CD8-positive, alpha-beta memory T cell (primary cell): ENCODE measurements at regions not wholly inside any gene's neighbourhood (a gene's known extent, or its start where the extent isn't known, plus 50 kb on each side); places are given as distances from the start of the nearest gene placed in this dataset.

Experiments
- CTCF ChIA-PET: fragments of 350-600 bp; sonication (Branson Sonifier 250); formaldehyde crosslinking; loops from one replicate; lab custom pipeline; 2021; ENCODE audit warnings: antibody characterized with exemption; lab: Charles Lee
- POLR2A ChIA-PET: fragments of 350-600 bp; sonication (Branson Sonifier 250); formaldehyde crosslinking; loops from one replicate; lab custom pipeline; 2021; ENCODE audit warnings: antibody characterized with exemption; lab: Charles Lee
- DNase-seq, 5 donors: peaks; one replicate each; pipeline versions ENCODE4 v3.0.0 to v3.0.0-alpha.2; 2020 to 2022; ENCODE audit warnings: mixed read lengths in 1 of 5
- H3K27ac ChIP-seq: one replicate; pipeline ENCODE4 v1.7.0; 2013; ENCODE audit warnings: low read depth, mild to moderate bottlenecking, low read length, moderate library complexity
- H3K27me3 ChIP-seq: 2 replicates; pipeline ENCODE4 v1.7.0; 2013; ENCODE audit warnings: low read length, mild to moderate bottlenecking; ENCODE audit not compliant: insufficient read depth, poor library complexity, severe bottlenecking
- H3K36me3 ChIP-seq: 2 replicates; pipeline ENCODE4 v1.7.0; 2013; ENCODE audit warnings: mild to moderate bottlenecking, low read length, moderate library complexity; ENCODE audit not compliant: insufficient read depth
- H3K4me1 ChIP-seq: 2 replicates; pipeline ENCODE4 v1.7.0; 2013; ENCODE audit warnings: mild to moderate bottlenecking, low read length, moderate library complexity; ENCODE audit not compliant: insufficient read depth
- H3K4me3 ChIP-seq: 2 replicates; pipeline ENCODE4 v1.7.0; 2013; ENCODE audit warnings: mild to moderate bottlenecking, low read length
- H3K9me3 ChIP-seq: 2 replicates; pipeline ENCODE4 v1.7.0; 2013; ENCODE audit warnings: mild to moderate bottlenecking, low read length
- H3K27ac Mint-ChIP-seq, 8 donors: one replicate each; pipeline ENCODE4 v1.8.0; 2020 to 2021; ENCODE audit warnings: mixed read lengths in 8 of 8, mild to moderate bottlenecking in 6 of 8, inconsistent platforms in 3 of 8, moderate library complexity in 3 of 8
- H3K27me3 Mint-ChIP-seq, 2 donors: one replicate each; pipeline ENCODE4 v1.8.0; 2020 to 2021; ENCODE audit warnings: mixed read lengths in 2 of 2, mild to moderate bottlenecking in 1 of 2, moderate library complexity in 1 of 2
- H3K36me3 Mint-ChIP-seq, 3 donors: one replicate each; pipeline ENCODE4 v1.8.0; 2020 to 2021; ENCODE audit warnings: mixed read lengths in 3 of 3, inconsistent platforms in 1 of 3, mild to moderate bottlenecking in 1 of 3
- H3K4me1 Mint-ChIP-seq, 3 donors: one replicate each; pipeline ENCODE4 v1.8.0; 2020 to 2021; ENCODE audit warnings: mixed read lengths in 3 of 3, inconsistent platforms in 1 of 3, mild to moderate bottlenecking in 1 of 3
- H3K4me3 Mint-ChIP-seq, 7 donors: one replicate each; pipeline ENCODE4 v1.8.0; 2020 to 2021; ENCODE audit warnings: mixed read lengths in 7 of 7, mild to moderate bottlenecking in 6 of 7, moderate library complexity in 4 of 7, inconsistent platforms in 2 of 7
- H3K9me3 Mint-ChIP-seq, 5 donors: one replicate each; pipeline ENCODE4 v1.8.0; 2020 to 2022; ENCODE audit warnings: mixed read lengths in 5 of 5, mild to moderate bottlenecking in 3 of 5, moderate library complexity in 2 of 5, inconsistent platforms in 1 of 5

DNA sequence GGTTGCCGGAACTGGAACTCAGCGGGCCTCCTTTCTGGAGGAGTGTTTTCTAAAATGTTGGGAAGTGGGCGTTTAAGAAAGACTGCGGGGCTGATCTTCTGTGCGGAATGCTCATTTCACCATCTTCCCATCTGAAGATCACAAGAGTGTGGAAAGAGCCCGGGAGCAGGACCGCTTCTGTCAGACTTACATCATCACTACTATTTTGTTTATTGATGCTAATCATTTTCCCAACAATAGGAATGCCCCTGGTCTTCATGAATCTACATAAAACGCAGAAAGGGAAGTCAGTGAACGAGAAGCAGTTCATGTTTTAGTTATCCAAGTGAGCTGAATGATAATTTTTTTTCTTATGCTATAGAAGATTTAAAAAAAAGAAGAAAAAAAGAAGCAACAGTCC, 447.8 kb upstream of the MKI67 start:
- Histone ChIP-seq H3K4me3 (no peak overlapping the region), H3K9me3 (no peaks in the 10 kb centered on the region), H3K27ac (no peak overlapping the region), H3K27me3 (no peaks in the 10 kb centered on the region), H3K36me3 (no peaks in the 10 kb centered on the region), H3K4me1 (no peaks in the 10 kb centered on the region)
- no peaks in the 10 kb centered on the region for H3K36me3 Mint-ChIP-seq
- ChIA-PET CTCF (no interaction called here), POLR2A (no interaction called here)
- H3K27me3 Mint-ChIP-seq, result peaks cover 0 to 4% of the 10 kb centered on the region in 2 donors
- no peak for DNase-seq
- H3K27ac Mint-ChIP-seq, result no peak overlapping the region
- peaks cover 0 to 4% (median 0%) of the 10 kb centered on the region in 5 donors for H3K9me3 Mint-ChIP-seq
- H3K4me1 Mint-ChIP-seq, result no peaks in the 10 kb centered on the region
- no peak overlapping the region for H3K4me3 Mint-ChIP-seq

DNA sequence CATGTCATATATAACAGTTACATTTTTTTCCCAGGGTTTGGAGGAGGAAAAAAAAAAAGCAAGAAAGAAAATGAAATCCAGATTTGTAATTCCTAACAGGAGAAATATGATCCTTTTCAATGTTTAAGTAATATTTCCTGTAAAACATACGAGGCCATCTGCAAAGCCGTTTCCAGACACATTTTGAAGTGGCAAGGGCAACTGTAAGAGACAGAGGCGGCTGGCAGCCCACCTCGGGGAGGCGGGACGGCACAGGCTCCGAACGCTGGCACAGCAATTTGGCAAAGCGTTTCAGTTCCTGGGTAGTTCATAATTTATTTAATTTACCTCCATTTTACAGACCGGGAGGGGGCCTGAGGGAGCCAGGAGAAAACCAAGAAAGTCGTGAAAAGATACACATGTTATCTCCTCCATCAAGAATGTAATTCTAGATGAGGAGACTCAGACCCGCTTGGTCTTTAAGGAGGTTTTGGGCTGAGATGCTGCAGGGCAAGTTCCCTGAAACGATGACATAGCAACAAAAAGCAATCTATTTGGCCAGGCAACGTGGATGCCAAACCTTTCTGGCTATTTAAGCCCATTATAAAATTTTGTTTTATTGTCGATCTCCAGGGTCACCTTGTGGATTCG, 448.5 kb upstream of the MKI67 start:
- H3K36me3 ChIP-seq, result no peaks in the 10 kb centered on the region
- Mint-ChIP-seq H3K27ac (no peak overlapping the region), H3K4me3 (no peak overlapping the region), H3K36me3 (no peaks in the 10 kb centered on the region), H3K9me3 (peaks cover 0 to 4% (median 0%) of the 10 kb centered on the region in 5 donors), H3K4me1 (no peaks in the 10 kb centered on the region), H3K27me3 (peaks cover 0 to 6% of the 10 kb centered on the region in 2 donors)
- H3K27ac ChIP-seq, result no peak overlapping the region
- ChIA-PET CTCF (no interaction called here), POLR2A (no interaction called here)
- H3K9me3 ChIP-seq, result no peaks in the 10 kb centered on the region
- no peaks in the 10 kb centered on the region for H3K27me3 ChIP-seq
- H3K4me1 ChIP-seq, result no peaks in the 10 kb centered on the region
- no peak overlapping the region for H3K4me3 ChIP-seq
- no peak for DNase-seq

DNA sequence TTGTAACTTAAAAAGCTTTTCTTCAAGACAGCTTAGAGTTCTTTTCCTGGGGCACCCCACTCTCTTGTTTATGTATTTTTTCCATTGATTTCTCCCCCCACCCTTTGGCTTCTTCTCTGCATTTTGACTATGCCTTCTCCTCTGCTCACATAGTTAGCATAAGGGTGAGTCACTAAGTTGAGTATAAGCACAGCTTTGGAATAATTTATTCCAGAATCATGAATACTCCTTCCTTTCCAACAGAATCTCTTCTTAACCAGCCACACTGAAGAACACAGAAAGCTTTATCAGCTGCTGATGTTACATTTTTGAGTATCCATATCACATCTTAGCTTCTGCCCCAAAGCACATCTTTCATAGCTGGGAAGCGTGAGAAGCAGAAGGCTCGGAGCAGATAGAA, 449.5 kb upstream of the MKI67 start:
- no peaks in the 10 kb centered on the region for H3K4me1 Mint-ChIP-seq
- no peak overlapping the region for H3K27ac ChIP-seq
- H3K36me3 ChIP-seq, result no peaks in the 10 kb centered on the region
- ChIA-PET POLR2A (no interaction called here), CTCF (no interaction called here)
- no peak overlapping the region for H3K27ac Mint-ChIP-seq
- H3K4me1 ChIP-seq, result no peaks in the 10 kb centered on the region
- no peaks in the 10 kb centered on the region for H3K27me3 ChIP-seq
- H3K27me3 Mint-ChIP-seq, result peaks cover 0 to 6% of the 10 kb centered on the region in 2 donors
- H3K4me3 Mint-ChIP-seq, result peak overlapping the region in 1 of 7 donors; percentile 4
- H3K4me3 ChIP-seq, result no peak overlapping the region
- no peaks in the 10 kb centered on the region for H3K36me3 Mint-ChIP-seq
- no peaks in the 10 kb centered on the region for H3K9me3 ChIP-seq
- peaks cover 0 to 4% (median 0%) of the 10 kb centered on the region in 5 donors for H3K9me3 Mint-ChIP-seq
- DNase-seq, result no peak

- Histone ChIP-seq H3K4me3 (no peak overlapping the region), H3K36me3 (no peaks in the 10 kb centered on the region), H3K27me3 (no peaks in the 10 kb centered on the region), H3K4me1 (no peaks in the 10 kb centered on the region), H3K9me3 (no peaks in the 10 kb centered on the region), H3K27ac (no peak overlapping the region)
- DNase-seq, result no peak
- Mint-ChIP-seq H3K27ac (no peak overlapping the region), H3K36me3 (no peaks in the 10 kb centered on the region), H3K27me3 (peaks cover 0 to 5% of the 10 kb centered on the region in 2 donors), H3K4me3 (no peak overlapping the region), H3K4me1 (no peaks in the 10 kb centered on the region), H3K9me3 (peaks cover 0 to 4% (median 0%) of the 10 kb centered on the region in 5 donors)
- ChIA-PET CTCF (no interaction called here), POLR2A (no interaction called here)
Observed at GRCh38 chr10:128576336-128576735, 450.1 kb upstream of the MKI67 start.

- H3K4me3 Mint-ChIP-seq, result no peak overlapping the region
- peak overlapping the region in 1 of 8 donors; percentile 62 for H3K27ac Mint-ChIP-seq
- CTCF ChIA-PET, result no interaction called here
- H3K27me3 ChIP-seq, result no peaks in the 10 kb centered on the region
- no peaks in the 10 kb centered on the region for H3K36me3 Mint-ChIP-seq
- no peaks in the 10 kb centered on the region for H3K36me3 ChIP-seq
- no peaks in the 10 kb centered on the region for H3K9me3 ChIP-seq
- DNase-seq, result no peak
- no peak overlapping the region for H3K27ac ChIP-seq
- POLR2A ChIA-PET, result no interaction called here
- H3K4me1 Mint-ChIP-seq, result no peaks in the 10 kb centered on the region
- peaks cover 0 to 4% (median 0%) of the 10 kb centered on the region in 5 donors for H3K9me3 Mint-ChIP-seq
- H3K4me3 ChIP-seq, result no peak overlapping the region
- H3K27me3 Mint-ChIP-seq, result peaks cover 0 to 4% of the 10 kb centered on the region in 2 donors
- no peaks in the 10 kb centered on the region for H3K4me1 ChIP-seq
Observed at GRCh38 chr10:128576943-128577670, 450.9 kb upstream of the MKI67 start.

- Histone ChIP-seq H3K9me3 (no peaks in the 10 kb centered on the region), H3K27ac (no peak overlapping the region), H3K27me3 (no peaks in the 10 kb centered on the region), H3K4me1 (no peaks in the 10 kb centered on the region), H3K4me3 (no peak overlapping the region), H3K36me3 (no peaks in the 10 kb centered on the region)
- DNase-seq, result no peak
- ChIA-PET POLR2A (no interaction called here), CTCF (no interaction called here)
- Mint-ChIP-seq H3K9me3 (peaks cover 0 to 4% (median 0%) of the 10 kb centered on the region in 5 donors), H3K27me3 (peaks cover 0 to 4% of the 10 kb centered on the region in 2 donors), H3K4me1 (no peaks in the 10 kb centered on the region), H3K36me3 (no peaks in the 10 kb centered on the region), H3K4me3 (no peak overlapping the region), H3K27ac (no peak overlapping the region)
Observed at GRCh38 chr10:128577958-128578750, 451.9 kb upstream of the MKI67 start.

DNA sequence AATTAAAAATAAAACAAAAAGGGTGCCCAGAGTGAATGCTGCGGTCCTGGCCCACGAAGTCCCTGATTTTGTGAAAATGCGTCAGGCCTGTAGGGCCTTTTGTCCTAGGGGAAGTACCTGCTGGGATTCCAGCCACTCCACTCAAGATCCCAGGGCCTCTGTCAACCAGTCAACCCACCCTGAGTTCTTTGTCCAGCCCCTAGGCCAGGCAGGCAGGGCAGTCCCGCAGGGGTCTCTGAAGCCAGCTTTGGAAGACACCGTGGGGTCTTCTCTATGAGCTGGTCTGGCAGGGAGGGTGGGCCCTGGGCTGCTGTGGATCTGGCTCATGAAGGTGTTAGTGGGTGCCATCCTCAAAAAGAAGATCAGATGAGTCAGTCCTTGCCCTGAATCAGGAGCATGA, 452.5 kb upstream of the MKI67 start:
- H3K36me3 Mint-ChIP-seq, result no peaks in the 10 kb centered on the region
- H3K4me3 Mint-ChIP-seq, result no peak overlapping the region
- no peaks in the 10 kb centered on the region for H3K4me1 Mint-ChIP-seq
- no peak for DNase-seq
- no peaks in the 10 kb centered on the region for H3K9me3 ChIP-seq
- H3K27me3 Mint-ChIP-seq, result peaks cover 0 to 4% of the 10 kb centered on the region in 2 donors
- no peak overlapping the region for H3K4me3 ChIP-seq
- ChIA-PET CTCF (no interaction called here), POLR2A (no interaction called here)
- H3K27ac Mint-ChIP-seq, result no peak overlapping the region
- H3K36me3 ChIP-seq, result no peaks in the 10 kb centered on the region
- no peaks in the 10 kb centered on the region for H3K4me1 ChIP-seq
- no peaks in the 10 kb centered on the region for H3K27me3 ChIP-seq
- no peak overlapping the region for H3K27ac ChIP-seq
- peaks cover 0 to 4% (median 0%) of the 10 kb centered on the region in 5 donors for H3K9me3 Mint-ChIP-seq

DNA sequence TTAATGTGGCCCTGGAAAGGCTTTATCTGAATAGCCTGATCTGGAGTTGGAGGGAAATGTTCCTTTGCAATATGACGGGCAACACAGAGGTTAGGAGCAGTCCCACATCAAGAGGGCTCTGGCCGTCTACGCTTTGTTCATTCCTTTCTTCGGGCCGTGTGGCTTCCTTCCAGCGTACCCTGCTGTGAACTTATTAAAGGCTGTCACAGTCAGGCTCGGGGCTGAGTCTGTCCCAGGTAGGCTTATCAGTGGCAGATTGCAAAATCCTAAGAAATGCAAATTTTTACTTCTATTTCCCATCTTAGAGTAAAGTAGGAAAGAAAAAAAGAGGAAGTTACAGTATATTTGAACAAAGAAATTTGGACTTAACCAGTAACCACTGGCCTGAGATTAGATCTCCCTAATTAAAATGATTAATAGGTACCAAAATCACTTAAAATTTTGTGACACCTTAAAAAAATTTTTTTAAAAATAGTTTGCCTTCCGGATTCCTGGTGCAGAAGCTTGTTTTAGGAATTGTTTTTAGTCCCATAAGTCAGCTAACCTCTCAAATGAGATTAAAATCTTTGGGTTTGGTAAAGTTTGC, 453.1 kb upstream of the MKI67 start:
- Mint-ChIP-seq H3K9me3 (peaks cover 0 to 4% (median 0%) of the 10 kb centered on the region in 5 donors), H3K4me3 (no peak overlapping the region), H3K27me3 (peaks cover 0 to 4% of the 10 kb centered on the region in 2 donors), H3K36me3 (no peaks in the 10 kb centered on the region), H3K27ac (no peak overlapping the region), H3K4me1 (no peaks in the 10 kb centered on the region)
- no peaks in the 10 kb centered on the region for H3K4me1 ChIP-seq
- H3K4me3 ChIP-seq, result no peak overlapping the region
- POLR2A ChIA-PET, result no interaction called here
- CTCF ChIA-PET, result no interaction called here
- no peaks in the 10 kb centered on the region for H3K9me3 ChIP-seq
- no peaks in the 10 kb centered on the region for H3K36me3 ChIP-seq
- H3K27ac ChIP-seq, result no peak overlapping the region
- DNase-seq, result no peak
- no peaks in the 10 kb centered on the region for H3K27me3 ChIP-seq
